Left forelimb (tissue), 1 donor: ENCODE measurements at regions not wholly inside any gene's neighbourhood (a gene's known extent, or its start where the extent isn't known, plus 50 kb on each side); places are given as distances from the start of the nearest gene placed in this dataset.
"Not testable (repeated sequence)": the region's sequence is repeated elsewhere in the genome, so short reads cannot be mapped to it uniquely, and the experiment has no call there.

Experiments
- DNase-seq: peaks from one replicate; pipeline ENCODE4 v3.0.0-alpha.2; 2018; ENCODE audit warnings: low spot score

DNA sequence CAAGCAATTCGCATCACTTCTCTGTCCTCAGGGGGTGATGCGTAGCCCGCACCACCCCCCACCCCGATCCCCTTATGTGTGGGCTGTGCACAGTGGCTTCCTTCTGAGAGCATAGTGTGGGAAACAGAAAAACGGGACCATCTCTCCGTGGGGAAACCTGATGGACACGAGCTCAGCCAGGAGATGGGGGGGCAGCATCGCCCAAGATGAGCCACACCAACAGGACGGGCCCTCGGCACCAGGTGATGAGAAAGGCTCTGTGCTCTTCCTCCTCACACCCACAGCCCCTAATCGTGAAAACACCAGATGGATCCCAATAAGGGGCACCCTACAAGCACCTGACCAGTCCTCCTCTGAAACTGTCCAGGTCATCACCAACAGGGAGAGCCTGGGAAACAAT, 153.6 kb downstream of the SHANK2 start:
- DNase-seq, result no peak

DNA sequence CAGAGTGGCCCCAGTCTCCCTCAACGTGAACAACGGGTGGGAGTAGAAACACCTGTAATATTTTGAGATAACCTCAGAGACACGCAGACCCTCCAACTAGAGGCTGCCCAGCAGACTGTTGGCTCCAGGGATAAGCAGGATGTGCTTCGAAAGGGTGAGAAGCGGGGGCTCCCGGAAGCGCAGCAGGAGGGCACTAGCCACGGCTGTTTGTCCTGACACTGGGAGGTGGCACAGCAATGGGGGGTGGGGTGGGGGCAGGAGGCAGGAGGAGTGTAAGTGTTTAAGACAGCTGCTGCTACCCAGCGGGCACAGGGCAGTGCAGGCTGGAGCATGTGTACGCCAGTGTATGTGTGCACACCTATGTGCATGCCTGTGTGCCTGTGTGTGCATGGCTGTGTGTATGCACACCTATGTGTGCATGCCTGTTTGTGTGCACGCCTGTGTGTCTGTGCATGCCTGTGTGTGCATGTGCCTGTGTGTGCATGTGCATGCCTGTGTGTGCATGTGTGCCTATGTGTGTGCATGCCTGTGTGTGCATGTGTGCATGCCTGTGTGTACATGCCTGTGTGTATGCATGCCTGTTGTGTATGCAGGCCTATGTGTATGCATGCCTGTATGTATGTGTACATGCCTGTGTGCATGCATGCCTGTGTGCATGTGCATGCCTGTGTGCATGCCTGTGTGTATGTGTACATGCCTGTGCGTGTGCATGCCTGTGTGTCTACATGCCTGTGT, 154.7 kb downstream of the SHANK2 start:
- DNase-seq, result no peak

DNA sequence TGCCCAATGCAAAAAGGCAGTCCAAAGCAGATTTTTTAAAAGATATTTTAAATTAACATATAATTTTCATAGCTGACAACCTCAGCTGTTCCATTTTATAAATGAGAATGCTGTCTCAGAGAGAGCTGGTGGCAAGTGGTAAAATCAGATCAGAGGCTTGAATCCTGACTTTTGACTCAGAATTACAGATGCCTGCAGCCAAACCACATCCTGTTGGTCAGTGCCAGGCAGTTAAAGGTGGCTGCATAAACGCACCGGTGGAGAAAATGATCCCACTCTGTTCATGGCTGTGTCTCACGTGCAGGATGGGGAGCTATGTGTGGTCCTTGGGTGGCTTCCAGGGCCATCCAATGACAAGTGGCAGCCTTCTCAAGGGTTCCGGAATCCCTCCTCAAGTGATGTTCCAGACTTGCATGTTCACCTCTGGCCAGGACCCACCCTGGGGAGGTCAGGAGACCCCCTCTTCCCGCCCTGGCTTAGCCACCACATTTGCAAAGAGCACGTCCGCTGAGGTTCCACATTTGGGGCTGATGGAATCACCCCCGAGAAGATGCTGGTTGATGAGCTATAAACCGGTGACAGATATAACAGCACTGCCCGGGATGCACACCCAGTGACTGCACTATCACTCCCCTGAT, 155.5 kb downstream of the SHANK2 start:
- DNase-seq, result no peak

DNA sequence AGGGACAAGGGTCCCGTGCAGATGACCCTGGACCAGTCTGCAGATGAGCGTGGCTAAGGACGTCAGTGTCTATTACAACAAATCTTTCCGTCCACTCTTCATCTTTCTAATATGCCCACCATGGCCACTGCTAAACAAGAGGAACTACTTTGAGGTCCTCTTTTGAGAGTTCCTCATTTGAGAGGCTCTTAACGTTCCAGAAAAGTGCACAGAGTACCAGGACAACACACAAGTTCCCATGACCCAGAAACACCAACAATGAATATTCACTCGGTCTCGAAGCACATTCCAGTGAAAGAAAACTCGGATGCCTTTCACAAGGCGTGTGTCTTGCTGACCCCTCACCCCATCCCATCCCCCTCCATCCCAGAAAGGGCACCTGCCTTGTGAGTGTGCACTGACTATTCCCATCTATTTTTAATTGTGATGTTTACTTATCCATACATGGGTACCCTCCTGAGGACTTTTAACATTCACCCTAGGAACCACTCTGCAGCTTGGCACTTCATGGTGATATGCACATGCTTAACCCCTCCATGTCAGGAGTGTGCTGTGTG, 157.0 kb downstream of the SHANK2 start:
- no peak for DNase-seq

DNA sequence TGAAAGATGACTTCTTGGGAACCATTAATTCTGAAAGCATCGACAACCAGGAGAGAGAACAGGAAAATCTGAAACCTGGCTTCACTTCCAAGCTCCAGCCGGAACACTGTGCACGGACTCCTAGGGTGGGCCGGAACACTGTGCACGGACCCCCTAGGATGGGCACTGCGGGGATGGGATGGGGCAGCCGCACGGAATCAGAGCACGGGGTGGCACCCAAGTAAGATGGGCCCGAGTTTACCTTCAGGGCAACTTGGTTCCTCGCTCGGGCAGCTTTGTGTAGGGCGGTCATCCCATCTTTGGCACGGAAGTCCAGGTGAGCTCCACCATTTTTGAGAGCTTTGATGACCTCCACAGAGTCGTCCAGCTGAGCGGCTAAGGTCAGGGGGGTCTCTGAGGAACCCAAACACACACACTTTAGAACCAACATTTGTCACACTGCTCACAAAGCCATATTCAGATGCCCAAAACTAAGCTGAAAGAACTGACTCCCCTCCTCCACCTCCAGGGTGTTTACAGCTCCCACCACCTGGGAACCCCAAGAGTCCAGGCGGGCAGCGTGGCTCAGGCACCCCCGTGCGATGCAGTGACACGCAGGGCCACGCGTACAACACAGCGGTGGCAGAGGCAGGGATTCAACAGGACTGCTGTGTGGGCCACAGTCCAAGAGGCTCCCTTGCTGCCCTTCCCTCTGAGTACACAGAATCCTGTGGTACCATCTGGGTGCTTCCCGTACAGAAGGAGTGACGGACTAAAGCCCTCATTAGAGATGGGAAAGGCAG, 157.9 kb downstream of the SHANK2 start:
- no peak for DNase-seq

DNA sequence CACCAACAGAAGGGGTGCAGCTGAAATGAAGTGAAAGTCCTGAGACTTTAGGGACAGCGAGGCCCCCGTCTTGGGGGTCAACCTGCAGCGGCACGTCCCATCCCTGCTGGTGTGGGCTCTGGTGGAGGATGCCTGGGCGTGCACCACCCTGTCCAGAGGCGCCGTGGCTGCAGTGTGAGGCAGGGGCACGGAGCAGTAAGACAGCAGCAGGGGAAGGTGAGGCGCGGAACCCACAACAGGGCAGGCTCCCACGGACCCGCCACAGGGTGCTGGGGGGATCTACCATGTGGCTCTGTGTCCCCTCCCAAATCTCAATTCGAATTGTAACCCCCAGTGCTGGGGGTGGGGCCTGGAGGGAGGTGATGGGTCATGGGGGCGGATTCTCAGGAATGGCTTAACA, 158.6 kb downstream of the SHANK2 start:
- no peak for DNase-seq

DNA sequence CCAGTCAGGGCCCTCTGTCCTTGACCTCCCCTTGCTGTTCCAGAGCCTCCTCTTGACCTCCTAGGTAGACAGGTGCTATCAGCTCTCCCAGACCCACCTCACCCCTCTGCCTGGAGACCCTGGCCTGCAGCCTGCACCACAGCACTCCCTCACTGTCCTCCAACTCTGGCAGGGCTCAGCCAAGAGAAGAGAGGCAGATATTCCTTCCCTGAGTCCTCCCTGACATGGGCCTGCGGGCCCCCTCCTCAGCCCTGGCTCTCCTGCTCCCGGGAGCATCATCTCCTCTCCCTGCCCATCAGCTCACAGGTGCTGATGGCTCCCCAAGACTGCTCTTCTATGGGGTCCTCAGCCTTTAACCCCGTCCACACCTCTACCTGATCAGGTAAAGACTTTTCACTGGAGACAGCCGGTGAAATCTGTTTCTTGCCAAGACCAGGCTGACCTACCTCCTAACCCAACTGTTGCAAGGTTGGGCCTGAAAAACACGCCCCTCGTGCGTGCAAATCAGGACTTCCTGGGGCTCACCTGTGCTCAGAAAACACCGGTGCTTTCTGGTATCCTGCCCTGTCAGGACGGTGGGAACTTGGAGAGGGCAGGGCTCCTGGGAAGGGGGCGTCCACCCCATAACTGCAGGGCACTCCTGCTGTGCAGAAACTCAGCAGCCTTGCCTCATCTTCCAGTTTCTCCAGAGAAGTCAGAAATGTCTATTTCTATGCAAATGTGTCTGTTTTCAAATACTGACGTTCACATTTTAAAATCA, 160.7 kb downstream of the SHANK2 start:
- no peak for DNase-seq

DNA sequence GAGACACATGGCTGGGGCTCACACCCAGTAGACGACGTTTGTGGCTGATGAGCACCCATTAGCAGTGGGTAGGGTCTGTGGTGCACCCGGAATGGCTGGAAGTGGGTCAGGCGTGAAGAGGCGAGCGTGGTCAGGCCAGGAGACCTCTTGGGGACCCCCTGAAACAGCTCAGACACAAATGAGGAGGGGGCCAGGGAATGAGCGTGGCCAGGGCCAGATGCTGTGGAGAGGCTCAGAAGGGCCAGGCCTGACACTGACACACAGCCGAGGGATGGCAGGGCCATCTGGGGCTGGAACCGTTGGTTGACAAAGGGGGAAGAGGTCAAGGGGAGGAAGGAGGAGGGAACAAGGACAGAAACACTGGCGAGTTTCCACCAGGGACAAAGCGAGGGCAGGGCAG, 162.8 kb downstream of the SHANK2 start:
- no peak for DNase-seq

DNA sequence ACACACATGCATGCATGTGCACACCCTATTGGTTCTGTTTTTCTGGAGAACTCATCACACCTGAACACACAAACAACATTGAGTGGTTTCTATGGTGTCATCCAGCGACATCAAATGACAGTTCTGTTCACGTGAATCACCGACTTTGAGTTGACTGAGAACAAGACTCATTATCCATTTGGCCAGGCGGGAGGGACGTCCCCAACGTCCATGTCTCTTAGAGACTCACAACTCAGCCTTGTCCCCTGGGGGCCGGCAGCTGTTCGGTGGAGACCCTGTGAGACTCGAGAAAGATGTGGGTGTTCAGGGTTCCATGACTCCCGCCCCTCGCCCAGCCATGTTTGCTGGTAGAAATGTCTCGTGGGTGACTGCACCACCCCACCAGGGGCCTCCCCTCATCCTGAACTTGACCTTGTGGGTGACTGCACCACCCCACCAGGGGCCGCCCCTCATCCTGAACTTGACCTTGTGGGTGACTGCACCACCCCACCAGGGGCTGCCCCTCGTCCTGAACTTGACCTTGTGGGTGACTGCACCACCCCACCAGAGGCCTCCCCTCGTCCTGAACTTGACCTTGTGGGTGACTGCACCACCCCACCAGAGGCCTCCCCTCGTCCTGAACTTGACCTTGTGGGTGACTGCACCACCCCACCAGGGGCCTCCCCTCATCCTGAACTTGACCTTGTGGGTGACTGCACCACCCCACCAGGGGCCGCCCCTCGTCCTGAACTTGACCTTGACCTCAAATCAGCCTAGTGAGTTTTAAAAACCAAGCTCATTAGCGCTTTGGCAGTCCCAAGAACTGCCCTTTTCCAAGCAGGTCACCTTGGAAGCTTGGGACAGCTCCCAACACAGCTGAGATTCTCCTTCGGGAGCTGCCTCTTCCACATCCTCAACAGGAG, 163.8 kb downstream of the SHANK2 start:
- not testable (repeated sequence) for DNase-seq

DNA sequence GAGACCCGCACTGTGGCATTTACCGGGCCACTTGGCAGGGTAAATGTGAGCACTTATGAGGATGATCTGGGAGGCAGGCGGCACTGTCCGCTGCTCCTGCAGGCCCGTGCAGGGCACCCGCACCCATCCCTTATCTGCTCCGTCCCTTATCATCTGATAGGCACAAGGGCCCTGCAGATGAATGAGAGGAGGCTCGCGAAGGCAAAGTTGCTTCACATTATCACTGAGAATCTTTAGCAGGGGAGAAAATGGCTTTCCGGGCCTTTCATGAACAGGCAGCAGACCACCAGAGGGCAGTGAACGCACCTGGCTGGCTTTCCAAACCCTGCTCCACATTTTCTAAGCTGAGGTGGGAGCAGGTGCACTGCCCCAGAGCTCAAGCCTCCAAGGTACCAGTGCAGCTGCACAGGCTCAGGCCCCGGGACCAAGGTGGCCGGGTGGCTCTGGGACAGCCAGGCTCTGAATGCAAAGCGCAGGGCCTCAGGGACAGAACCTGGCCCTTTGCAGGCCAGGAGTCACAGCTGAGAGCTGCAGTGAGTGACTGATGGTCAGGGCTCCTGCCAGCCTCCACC, 165.6 kb downstream of the SHANK2 start:
- no peak for DNase-seq

DNA sequence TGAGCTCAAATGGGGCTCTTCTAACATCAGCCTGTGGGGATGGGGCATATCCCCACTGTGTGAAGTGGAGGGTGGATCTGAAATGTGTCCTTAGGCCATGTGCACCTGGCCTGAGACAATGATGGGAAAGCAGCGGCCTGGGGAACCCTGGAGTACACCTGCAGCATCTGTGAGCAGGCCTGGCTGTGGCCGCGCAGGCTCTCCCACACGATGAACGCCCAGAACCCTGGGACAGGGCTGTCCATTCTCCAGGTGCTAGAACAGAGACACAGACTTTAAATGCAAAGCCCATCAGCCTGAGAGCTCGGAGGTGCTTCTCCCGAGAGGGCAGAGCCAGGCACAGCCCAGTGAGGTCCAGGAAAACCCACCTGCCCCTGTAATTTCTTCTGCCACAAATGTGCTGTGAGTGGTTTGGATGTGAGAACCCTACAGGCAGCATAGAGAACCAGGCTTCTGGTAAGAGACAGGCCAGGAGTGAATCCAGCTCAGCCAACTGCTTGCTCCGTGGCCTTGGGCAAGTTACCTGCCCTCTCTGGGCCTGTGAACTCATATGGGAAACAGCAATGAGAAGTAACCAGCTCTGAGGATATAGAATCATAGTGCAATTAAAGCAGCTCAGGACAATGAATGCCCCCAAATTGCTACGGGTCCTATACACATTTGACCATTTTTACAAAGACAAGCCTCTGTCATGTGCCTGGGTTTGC, 167.9 kb downstream of the SHANK2 start:
- DNase-seq, result no peak

DNA sequence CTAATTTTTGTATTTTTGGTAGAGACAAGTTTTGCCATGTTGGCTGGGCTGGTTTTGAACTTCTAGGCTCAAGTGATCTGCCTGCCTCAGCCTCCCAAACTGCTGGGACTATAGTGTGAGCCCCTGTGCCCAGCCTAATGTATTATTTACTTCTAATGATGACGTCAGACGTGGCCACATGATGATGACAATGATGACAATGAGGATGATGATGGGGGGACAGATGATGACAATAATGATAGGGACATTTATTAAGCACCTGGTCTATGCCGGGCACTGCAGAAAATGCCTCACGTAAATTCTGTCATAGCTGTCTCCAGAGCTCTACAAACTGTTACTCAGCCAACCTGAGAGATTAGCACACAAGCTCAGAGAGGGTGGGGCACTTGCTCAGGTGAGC, 169.3 kb downstream of the SHANK2 start:
- DNase-seq, result no peak

DNA sequence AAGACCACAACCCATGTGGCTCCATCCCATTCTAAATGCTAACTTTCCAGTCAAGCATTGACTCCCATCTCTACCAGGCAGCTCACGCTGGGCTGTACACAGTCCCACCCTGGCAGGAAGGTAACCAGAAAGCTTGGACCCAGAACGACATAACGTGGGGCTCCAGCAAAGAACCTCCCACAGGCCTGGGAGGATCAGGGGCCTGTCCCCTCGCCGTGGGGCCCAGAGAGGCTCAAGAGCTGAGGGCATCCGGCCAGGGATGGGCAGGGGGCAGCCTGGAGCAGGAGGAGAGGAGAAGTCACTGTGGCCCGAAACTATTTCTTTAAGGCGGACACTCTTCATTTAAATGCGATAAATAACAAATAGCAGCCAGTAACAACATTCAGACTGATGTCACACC, 169.9 kb downstream of the SHANK2 start:
- DNase-seq, result no peak

DNA sequence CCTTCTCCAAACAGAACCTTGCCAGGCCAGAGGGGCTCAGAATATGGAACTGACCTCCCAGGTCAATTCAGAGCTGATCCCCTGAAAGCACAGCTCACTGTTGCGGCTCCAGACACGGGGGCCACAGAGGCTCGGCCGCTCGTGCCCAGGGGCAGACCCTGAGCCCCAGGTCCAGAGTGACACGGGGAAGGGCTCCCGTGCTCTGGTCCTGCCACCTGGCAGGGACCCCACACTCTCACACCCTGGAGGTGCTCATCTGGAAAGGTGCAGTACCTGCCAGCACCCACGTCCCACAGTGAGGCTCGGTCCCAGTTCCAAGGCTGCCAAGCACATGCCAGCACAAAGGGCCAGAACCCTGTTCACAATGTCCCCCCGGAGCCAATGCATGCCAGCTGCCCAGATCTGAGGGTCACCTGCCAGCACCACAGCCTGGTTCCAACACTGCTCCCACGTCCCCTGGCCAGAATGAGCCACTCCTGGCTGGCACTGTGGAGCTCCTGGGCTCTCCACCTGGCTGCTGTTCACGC, 170.6 kb downstream of the SHANK2 start:
- no peak for DNase-seq

DNA sequence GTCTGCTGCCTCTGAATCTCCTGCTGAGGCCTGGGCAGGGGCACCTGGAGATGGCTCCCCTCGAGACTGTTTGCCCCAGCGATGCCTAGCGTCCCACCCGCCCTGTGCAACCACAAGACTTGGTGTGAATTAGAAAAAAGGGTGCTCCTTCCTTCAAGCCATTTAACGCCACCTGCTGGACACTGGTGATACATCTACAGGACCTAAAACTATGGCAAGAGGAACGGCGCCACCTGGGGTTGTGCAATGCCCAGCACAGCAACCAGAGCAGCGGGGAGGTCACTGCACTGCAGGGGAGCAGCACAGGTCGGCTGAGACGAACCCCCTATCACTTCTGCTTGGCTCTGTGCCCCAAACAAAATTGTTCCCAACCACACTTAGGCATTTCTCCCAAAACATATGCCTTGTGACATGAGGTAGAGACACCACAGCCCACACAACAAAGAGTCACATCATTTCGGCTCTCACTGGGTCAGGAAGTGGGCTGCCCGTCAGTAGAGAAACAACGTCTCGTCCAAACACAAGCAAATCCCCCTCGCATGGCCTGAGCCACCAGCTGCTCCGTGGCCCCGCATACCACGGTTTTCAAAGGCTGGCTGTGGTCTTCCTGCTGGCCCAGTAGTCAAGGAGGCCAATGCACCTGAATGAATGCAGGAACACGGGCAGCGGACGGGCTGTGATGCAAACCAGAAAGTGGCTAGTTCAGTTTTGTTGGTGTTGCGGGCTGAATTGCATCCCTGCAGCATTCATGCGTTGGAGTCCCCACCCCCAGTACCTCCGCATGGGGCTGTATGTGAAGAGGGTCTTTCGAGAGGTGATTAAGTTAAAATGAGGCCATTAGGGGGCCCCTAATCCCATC, 171.9 kb downstream of the SHANK2 start:
- no peak for DNase-seq

DNA sequence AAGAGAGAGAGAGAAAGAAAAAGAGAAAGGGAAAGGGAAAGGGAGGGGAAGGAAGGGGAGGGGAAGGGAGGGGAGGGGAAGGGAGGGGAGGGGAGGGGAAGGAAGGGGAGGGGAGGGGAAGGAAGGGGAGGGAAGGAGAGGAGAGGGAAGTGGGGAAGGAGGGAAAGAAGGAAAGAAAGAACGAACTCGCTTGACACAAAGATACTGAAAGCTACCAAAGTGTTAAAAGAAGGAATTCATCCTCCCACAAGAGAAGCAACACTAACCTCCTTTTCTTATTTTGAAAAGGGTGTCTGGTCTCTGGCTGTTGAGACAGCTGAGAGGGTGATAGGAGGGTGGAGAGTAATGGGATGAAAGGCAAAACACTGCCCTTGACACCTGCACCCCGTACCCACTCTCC, 172.6 kb downstream of the SHANK2 start:
- DNase-seq, result no peak

DNA sequence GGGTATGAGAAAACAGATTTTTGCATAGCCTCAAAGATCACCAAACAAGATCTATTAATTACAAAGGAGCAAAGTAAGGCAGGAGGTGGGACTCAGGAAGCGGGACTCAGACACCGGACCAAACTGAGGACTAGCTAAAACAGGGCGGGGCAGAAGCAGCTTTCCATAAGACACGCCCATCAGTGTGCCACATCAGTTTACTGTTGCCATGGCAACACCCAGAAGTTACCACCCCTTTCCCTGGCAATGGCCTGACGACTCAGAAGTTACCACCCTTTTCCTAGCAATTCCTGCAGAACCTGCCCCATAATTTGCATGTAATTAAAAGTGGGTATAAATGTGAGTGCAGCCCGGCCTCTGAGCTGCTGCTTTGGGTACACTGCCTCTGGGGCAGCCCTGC, 173.9 kb downstream of the SHANK2 start:
- DNase-seq, result no peak

DNA sequence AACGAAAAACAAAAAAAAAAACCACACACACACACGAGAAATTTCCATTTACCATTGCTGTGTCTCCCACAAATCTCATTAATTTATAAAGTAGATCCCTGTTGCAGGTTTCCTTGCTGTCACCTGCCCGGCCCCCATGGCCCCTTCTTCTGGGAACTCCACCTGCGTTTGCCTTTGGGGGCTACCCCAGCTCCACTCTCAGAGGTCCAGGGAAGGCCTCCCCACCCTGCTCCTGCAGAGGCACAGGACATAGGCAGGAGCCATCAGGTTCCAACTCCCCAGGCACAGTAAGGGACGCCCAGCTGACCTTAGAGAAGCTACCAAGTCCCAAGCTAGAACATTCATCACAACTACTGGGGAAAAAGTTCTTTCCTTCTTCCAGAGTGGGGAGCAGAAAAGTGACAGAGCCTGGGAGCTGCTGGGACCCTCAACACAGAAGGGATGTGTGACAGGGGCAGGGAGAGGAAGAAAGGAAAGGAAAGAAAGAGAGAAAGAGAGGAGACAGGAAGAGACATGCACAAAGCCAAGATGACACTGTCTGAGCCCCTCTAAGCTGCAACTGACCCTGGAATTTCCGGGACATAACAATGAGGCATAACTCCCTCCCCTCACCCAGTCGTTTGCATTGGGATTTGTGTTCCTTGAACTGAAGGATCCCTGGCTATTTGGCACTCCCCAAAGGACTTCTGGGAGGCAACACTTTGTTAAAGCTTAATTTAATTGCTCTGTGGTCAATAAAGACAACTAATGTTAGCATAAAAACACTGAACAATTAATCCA, 175.7 kb downstream of the SHANK2 start:
- no peak for DNase-seq
